ENCODE measurements at regions not wholly inside any gene's neighbourhood (a gene's known extent, or its start where the extent isn't known, plus 50 kb on each side); places are given as distances from the start of the nearest gene placed in this dataset.
"Not testable (repeated sequence)": the region's sequence is repeated elsewhere in the genome, so short reads cannot be mapped to it uniquely, and the experiment has no call there.

GRCh38 chr12:125824276-125824675, 759.0 kb downstream of the AACS start:
- no peak for DNase-seq

DNA sequence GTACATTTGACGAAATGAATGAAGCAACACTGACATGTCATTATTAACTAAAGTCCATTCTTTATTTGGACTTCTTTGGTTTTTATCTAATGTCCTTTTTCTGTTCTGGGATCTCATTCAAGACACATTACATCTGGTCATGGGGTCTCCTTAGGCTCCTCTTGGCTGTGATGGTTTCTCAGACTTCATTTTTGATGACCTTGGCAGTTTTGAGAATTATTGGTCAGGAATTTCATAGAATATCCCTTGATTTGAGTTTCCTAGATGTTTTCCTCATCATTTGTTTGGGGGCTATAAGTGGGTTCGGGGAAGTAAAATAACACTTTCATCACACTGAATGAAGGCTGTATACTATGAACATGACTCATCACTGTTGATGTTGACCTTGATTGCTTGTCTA, 770.6 kb downstream of the AACS start:
- no peak for DNase-seq

DNA sequence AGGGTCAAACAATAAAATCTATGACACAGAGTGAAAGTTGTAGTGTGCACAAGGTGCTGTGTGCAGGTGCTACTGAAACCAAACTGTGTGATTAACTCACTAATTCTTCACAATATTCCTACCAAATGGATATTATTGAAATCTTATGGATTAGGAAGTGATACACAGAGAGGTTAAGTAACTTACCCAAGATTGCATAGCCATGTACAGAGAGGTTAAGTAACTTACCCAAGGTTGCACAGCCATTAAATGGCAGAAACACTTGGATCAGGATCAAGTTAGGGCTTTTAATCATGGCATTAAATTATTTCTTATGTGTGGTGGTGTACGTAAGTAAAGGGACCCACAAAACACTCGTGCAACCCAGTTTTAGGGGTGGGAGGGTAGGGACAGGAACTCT, 771.4 kb downstream of the AACS start:
- no peak for DNase-seq

GRCh38 chr12:125841332-125841731, 776.1 kb downstream of the AACS start:
- no peak for DNase-seq

DNA sequence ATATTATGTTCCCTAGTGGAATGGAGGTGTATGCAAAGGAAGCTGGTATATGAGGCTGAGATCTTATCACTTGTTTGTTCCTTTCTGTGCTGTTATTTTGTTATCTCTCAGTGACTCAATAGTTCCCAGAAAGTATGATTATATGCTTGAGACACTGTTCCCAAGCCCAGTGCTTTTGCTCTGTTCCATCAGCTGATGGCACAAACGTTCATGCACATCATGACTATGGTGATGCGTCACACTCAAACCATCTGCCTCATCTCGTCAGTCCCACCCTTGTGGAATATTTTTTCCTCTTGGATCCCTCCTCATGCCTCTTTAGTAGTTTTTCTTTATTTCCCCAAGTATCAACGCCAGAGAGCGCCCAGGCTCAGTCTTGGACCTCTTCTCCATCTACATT, 786.9 kb downstream of the AACS start:
- DNase-seq, result no peak

GRCh38 chr12:125852679-125853078, 787.4 kb downstream of the AACS start:
- DNase-seq, result no peak

DNA sequence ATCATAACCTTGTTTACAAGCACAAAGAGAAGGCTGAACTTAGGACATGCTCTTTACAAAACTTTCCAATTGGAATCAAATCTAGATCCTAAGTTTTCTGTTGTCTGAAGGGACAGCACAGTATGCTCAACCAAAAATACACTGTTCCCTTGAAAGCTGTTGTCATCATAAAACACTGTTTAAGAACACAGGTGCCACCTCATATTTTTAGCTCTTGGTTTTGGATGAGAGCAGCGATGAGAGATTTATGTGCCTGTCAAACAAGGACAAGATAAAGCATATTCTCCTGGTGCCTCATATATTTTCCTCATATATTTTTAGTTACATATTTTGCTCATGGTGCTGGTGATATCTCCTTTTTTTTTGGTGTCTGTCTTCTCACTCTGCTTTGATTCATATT, 788.4 kb downstream of the AACS start:
- DNase-seq, result no peak

GRCh38 chr12:125856366-125856765, 791.1 kb downstream of the AACS start:
- DNase-seq, result no peak

DNA sequence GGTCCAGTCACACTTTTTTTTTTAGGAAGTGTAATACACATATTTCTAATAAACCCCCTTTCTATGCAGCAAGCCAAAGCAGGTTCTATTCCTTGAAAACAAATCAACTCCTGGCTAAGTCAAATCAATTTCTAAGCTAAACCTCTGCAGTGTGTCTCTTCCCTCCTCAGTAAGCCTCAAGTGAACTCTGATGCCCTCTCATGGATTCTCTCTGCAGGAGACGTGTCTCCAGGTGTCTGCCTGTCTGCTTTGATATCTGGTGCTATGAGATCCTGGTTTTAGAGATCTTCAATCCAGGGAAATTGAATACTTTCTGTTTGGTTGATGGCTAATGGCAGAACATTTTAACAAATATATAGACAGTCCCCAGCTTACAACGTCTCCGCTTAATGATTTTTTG, 791.7 kb downstream of the AACS start:
- DNase-seq, result no peak

GRCh38 chr12:125860672-125861288, 795.5 kb downstream of the AACS start:
- DNase-seq, result no peak

GRCh38 chr12:125861299-125862281, 796.4 kb downstream of the AACS start:
- DNase-seq, result no peak

GRCh38 chr12:125865236-125865635, 800.0 kb downstream of the AACS start:
- not testable (repeated sequence) for DNase-seq

GRCh38 chr12:125871811-125872594, 806.8 kb downstream of the AACS start:
- no peak for DNase-seq

- no peak for DNase-seq
These were observed 807.8 kb downstream of the AACS start for GRCh38 chr12:125873016-125873415.

- no peak for DNase-seq
These were observed 813.2 kb downstream of the AACS start for GRCh38 chr12:125878483-125878882.

- DNase-seq, result no peak
These were observed 816.9 kb downstream of the AACS start for GRCh38 chr12:125882141-125882540.

DNA sequence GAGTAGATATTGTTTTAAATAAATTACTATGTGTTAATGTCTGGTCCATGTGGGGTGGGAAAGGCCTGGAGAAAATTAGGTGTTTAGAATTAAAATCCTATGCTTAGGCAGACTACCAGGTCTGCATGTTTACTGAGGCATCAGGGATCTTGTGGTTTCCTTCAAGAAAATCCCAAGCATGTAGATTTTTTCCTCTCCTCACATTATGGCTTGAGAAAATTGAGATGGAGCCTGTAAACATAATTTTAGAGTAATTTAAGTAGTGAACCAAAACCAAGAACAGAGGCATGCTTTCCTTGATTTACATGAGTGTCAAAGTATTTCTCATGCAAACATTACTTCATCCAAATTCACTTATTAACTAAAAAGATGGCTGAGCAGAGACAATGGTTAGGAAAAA, 823.7 kb downstream of the AACS start:
- DNase-seq, result no peak

GRCh38 chr12:125889742-125890141, 824.5 kb downstream of the AACS start:
- DNase-seq, result no peak

- no peak for DNase-seq
These were observed 825.2 kb downstream of the AACS start for GRCh38 chr12:125890366-125890905.

- DNase-seq, result no peak
These were observed 825.7 kb downstream of the AACS start for GRCh38 chr12:125890971-125891370.

GRCh38 chr12:125892276-125892675, 827.0 kb downstream of the AACS start:
- no peak for DNase-seq

DNA sequence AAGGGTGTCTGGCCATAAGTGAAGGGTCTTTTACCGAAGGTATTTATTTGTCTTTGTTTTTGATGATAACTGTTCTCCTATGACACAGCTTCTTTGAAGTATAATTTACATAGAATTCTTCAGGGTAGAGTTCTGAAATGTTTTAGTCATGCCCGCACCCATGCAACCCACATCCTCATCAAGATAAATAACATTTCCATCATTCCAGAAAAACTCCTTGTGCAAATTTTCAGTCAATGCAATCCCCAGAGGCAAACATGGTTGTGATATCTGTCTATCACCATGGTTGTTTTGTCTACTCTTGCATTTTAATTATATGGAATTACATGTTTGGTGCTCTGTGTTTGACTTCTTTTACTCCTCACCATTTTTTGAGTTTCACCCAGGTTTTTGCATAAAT, 837.8 kb downstream of the AACS start:
- DNase-seq, result no peak

GRCh38 chr12:125907351-125907750, 842.1 kb downstream of the AACS start:
- no peak for DNase-seq

Data from stimulated activated CD8-positive, alpha-beta memory T cell treated with anti-CD3 and anti-CD28 coated beads, Interleukin-4, amount 100 ng/mL, for 48 hours (primary cell).